Hepatocyte (in vitro differentiated cells): ENCODE measurements at regions not wholly inside any gene's neighbourhood (a gene's known extent, or its start where the extent isn't known, plus 50 kb on each side); places are given as distances from the start of the nearest gene placed in this dataset.
A peak's percentile ranks its signal among the peaks of the same experiment; 100 is the strongest.

Experiments used
- DNase-seq: peaks from one replicate; pipeline ENCODE4 v3.0.0-alpha.2; 2016; ENCODE audit warnings: low spot score
- H2AFZ ChIP-seq: fragments of 200-600 bp; sonication (generic); 2 replicates; pipeline ENCODE4 v1.6.0; 2016; ENCODE audit warnings: antibody characterized with exemption, mild to moderate bottlenecking
- H3K27ac ChIP-seq: fragments of 200-600 bp; sonication (generic); 2 replicates; pipeline ENCODE4 v1.5.1; 2016; ENCODE audit warnings: mild to moderate bottlenecking
- H3K27me3 ChIP-seq: fragments of 200-600 bp; sonication (generic); 2 replicates; pipeline ENCODE4 v1.6.1; 2016
- H3K36me3 ChIP-seq: fragments of 200-600 bp; sonication (generic); replicated peaks from 2 replicates; pipeline ENCODE4 v1.5.1; 2016; ENCODE audit warnings: low read depth; ENCODE audit not compliant: insufficient read depth
- H3K4me1 ChIP-seq: fragments of 200-600 bp; sonication (generic); 2 replicates; pipeline ENCODE4 v1.5.1; 2016; ENCODE audit warnings: mild to moderate bottlenecking, moderate library complexity; ENCODE audit not compliant: insufficient read depth
- H3K4me2 ChIP-seq: fragments of 200-600 bp; sonication (generic); 2 replicates; pipeline ENCODE4 v1.6.0; 2016
- H3K4me3 ChIP-seq: fragments of 200-600 bp; sonication (generic); 2 replicates; pipeline ENCODE4 v1.5.1; 2016; ENCODE audit warnings: mild to moderate bottlenecking
- H3K79me2 ChIP-seq: fragments of 200-600 bp; sonication (generic); 2 replicates; pipeline ENCODE4 v1.6.0; 2017; ENCODE audit warnings: mild to moderate bottlenecking
- H3K9me2 ChIP-seq: fragments of 200-600 bp; sonication (generic); replicated peaks from 2 replicates; pipeline ENCODE4 v1.6.0; 2017; ENCODE audit warnings: mild to moderate bottlenecking; ENCODE audit not compliant: insufficient read depth
- H3K9me3 ChIP-seq: fragments of 200-600 bp; sonication (generic); 2 replicates; pipeline ENCODE4 v1.5.1; 2016; ENCODE audit warnings: low read depth, mild to moderate bottlenecking
- H4K20me1 ChIP-seq: fragments of 200-600 bp; sonication (generic); 2 replicates; pipeline ENCODE4 v1.6.0; 2016; ENCODE audit warnings: mild to moderate bottlenecking; ENCODE audit not compliant: insufficient read depth, poor library complexity, severe bottlenecking
- EZH2 ChIP-seq: fragments of 200-600 bp; sonication (generic); IDR thresholded peaks from 2 replicates; pipeline ENCODE4 v1.6.1; 2016; ENCODE audit warnings: antibody characterized with exemption, mild to moderate bottlenecking, borderline replicate concordance
- EZH2phosphoT487 ChIP-seq: fragments of 200-600 bp; sonication (generic); IDR thresholded peaks from one replicate; pipeline ENCODE4 v1.6.1; 2018; ENCODE audit warnings: antibody characterized with exemption, mild to moderate bottlenecking, low read depth, moderate library complexity; ENCODE audit not compliant: unreplicated experiment, severe bottlenecking
- WGBS: methylation state at CpG from one replicate; pipeline ENCODE4 v1.1.6; 2016; ENCODE audit warnings: low lambda C conversion rate; ENCODE audit errors: missing lambda C conversion rate; 5-methylcytosine and 5-hydroxymethylcytosine counted together
- TF ChIP-seq, protein P1 (sequence below): fragments of 200-600 bp; sonication (generic); IDR thresholded peaks from 2 replicates; pipeline ENCODE4 v1.5.1; 2016; ENCODE audit warnings: antibody characterized with exemption, mild to moderate bottlenecking; ENCODE audit not compliant: poor library complexity

DNA sequence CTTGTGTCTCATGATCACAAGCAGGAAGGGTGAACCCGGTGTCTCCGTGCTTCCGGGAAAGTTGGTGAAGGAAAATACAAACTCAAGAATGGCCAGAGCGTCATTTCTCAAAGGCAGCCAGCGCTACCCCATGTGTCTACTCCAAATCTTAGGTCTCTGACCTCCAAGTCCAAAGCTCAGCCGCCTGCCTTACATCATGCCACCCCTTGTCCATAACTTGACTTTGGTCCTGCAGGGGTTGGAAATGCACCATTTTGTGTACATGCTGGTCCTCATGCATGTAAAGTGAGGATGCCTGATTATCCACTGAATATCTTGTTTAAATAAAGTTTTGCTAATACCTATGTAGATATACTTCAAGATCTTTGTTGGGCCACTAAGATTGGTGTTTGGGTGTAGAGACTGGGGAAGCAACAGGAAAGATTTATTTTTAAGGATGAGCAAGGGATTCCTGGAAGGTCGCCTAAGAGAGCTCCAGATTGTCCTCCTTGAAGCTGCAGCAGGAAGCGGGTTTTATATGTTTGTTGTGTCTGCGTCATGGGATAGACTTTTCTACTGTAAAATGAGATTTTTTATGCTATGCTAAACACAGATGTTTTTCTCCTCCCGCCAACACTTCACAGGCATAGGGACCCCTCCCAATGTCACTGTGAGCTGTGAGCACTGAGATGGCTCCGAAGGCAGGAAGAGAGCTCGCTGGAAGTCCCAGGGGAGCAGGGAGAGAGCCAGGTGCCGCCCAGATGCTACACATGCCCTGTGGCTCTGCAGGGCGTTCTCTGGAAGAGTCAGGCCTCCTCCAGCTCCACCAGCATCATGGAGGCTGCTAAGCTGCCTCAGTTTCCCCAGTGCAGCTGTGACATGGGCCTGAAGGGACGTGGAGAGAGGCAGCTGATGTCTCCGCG is 176.2 kb upstream of the HDAC4 start:
- H3K9me2 ChIP-seq = no peaks in the 10 kb centered on the region
- no peak overlapping the region for H2AFZ ChIP-seq
- H3K79me2 ChIP-seq = no peaks in the 10 kb centered on the region
- H3K36me3 ChIP-seq = no peaks in the 10 kb centered on the region
- no peaks in the 10 kb centered on the region for H3K27me3 ChIP-seq
- no peaks in the 10 kb centered on the region for H3K9me3 ChIP-seq
- no peaks in the 10 kb centered on the region for H4K20me1 ChIP-seq
- peak; percentile 32 for DNase-seq
- H3K4me3 ChIP-seq = no peak overlapping the region
- TF ChIP-seq EZH2phosphoT487 (no peak), EZH2 (no peak)
- TF ChIP-seq, protein P1, sequence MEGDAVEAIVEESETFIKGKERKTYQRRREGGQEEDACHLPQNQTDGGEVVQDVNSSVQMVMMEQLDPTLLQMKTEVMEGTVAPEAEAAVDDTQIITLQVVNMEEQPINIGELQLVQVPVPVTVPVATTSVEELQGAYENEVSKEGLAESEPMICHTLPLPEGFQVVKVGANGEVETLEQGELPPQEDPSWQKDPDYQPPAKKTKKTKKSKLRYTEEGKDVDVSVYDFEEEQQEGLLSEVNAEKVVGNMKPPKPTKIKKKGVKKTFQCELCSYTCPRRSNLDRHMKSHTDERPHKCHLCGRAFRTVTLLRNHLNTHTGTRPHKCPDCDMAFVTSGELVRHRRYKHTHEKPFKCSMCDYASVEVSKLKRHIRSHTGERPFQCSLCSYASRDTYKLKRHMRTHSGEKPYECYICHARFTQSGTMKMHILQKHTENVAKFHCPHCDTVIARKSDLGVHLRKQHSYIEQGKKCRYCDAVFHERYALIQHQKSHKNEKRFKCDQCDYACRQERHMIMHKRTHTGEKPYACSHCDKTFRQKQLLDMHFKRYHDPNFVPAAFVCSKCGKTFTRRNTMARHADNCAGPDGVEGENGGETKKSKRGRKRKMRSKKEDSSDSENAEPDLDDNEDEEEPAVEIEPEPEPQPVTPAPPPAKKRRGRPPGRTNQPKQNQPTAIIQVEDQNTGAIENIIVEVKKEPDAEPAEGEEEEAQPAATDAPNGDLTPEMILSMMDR = no peak
- peaks cover 25% of the 10 kb centered on the region for H3K4me1 ChIP-seq
- 85% methylated on average over 17 of the region's 17 CpGs for WGBS
- no peak overlapping the region for H3K4me2 ChIP-seq
- peak overlapping the region; percentile 53 for H3K27ac ChIP-seq

DNA sequence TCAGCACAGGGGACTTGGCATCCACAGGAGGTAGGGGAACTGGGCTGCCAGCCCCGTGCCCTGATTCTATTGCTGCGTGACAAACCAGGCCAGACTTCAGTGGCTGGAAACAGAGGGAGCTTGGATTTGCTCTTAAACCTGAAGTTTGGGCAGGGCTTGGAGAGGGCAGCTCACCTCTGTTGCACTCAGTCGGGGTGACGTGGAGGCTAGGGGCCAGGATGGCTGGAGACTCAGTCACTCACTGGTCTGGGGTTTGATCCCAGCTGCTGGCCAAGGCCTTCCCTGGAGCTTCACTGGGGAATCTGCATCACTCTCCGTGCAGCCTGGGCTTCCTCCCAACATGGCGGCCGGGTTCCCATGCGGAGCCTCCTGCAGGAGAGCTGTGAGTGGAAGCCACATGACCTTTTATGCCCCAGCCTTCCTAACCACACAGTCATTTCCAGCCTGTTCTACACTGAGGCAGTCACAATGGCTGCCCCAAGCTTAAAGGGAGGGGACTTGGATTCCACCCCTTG is 175.2 kb upstream of the HDAC4 start:
- no peak for DNase-seq
- no peaks in the 10 kb centered on the region for H4K20me1 ChIP-seq
- H3K4me3 ChIP-seq = no peak overlapping the region
- no peak overlapping the region for H3K27ac ChIP-seq
- H3K4me1 ChIP-seq = peaks cover 25% of the 10 kb centered on the region
- TF ChIP-seq, protein P1 = no peak
- TF ChIP-seq EZH2 = no peak
- no peak for TF ChIP-seq EZH2phosphoT487
- 96% methylated on average over 8 of the region's 8 CpGs for WGBS
- no peaks in the 10 kb centered on the region for H3K79me2 ChIP-seq
- no peaks in the 10 kb centered on the region for H3K36me3 ChIP-seq
- no peak overlapping the region for H3K4me2 ChIP-seq
- no peaks in the 10 kb centered on the region for H3K9me3 ChIP-seq
- H3K9me2 ChIP-seq = no peaks in the 10 kb centered on the region
- H2AFZ ChIP-seq = no peak overlapping the region
- H3K27me3 ChIP-seq = no peaks in the 10 kb centered on the region

DNA sequence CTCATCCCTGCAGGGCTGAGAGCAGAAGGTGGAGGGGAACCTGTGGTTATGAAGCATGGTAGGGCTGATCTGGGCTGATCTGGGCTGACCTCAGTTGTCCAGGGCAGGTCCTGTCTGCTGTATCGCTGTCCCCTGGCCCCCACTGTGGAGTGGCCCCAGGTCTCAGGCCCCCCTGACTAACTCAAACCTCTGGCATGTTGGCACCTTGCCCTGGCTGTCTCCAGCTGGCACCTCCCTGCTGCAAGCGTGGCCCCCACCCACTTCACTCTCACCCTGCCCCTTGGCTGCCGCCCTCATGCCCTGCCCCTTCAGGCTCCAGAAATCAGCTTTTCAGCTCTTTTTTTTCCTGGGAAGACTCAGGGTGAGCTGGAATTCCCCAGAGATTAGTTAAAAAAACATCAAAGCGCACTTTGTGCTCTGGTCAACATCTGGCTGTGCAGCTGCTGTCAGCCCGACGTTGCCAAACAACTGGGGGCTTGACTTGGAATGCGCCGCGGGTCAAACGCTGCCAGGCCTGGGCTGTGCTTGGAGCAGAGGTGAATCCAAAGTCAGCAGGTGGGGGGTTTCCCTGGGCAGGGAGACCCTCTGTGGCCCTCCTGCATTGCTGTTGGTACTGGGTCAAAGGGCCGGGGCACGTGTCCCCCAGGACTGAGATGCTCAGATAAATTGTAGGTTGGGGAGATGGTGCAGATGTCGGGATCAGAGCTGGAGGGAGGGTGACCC is 173.8 kb upstream of the HDAC4 start:
- no peaks in the 10 kb centered on the region for H3K9me2 ChIP-seq
- no peaks in the 10 kb centered on the region for H3K79me2 ChIP-seq
- H3K9me3 ChIP-seq = no peaks in the 10 kb centered on the region
- H2AFZ ChIP-seq = no peak overlapping the region
- peak overlapping the region; percentile 15 for H3K27ac ChIP-seq
- peaks cover 21% of the 10 kb centered on the region for H3K4me1 ChIP-seq
- peak overlapping the region; percentile 62 for H3K4me2 ChIP-seq
- no peaks in the 10 kb centered on the region for H3K27me3 ChIP-seq
- H4K20me1 ChIP-seq = no peaks in the 10 kb centered on the region
- H3K4me3 ChIP-seq = no peak overlapping the region
- peak; percentile 73 for DNase-seq
- TF ChIP-seq EZH2 = no peak
- TF ChIP-seq, protein P1 = no peak
- no peak for TF ChIP-seq EZH2phosphoT487
- 23% methylated on average over 12 of the region's 13 CpGs for WGBS
- no peaks in the 10 kb centered on the region for H3K36me3 ChIP-seq
